ENCODE measurements at regions not wholly inside any gene's neighbourhood (a gene's known extent, or its start where the extent isn't known, plus 50 kb on each side); places are given as distances from the start of the nearest gene placed in this dataset.

- H3K4me3 Mint-ChIP-seq (ENCODE audit: unreplicated experiment), result no peak overlapping the region
- no peaks in the 10 kb centered on the region for H3K27me3 Mint-ChIP-seq (ENCODE audit: unreplicated experiment)
- no peak for DNase-seq (ENCODE audit: low spot score)
- no peak for TF ChIP-seq CTCF (IDR thresholded peaks at IDR 0.05; ENCODE audit: unreplicated experiment)
- H3K27ac Mint-ChIP-seq (ENCODE audit: unreplicated experiment), result no peak overlapping the region
- no peaks in the 10 kb centered on the region for H3K36me3 Mint-ChIP-seq (ENCODE audit: low read depth, unreplicated experiment)
- peaks cover 12% of the 10 kb centered on the region for H3K4me1 Mint-ChIP-seq (ENCODE audit: unreplicated experiment)
- no peaks in the 10 kb centered on the region for H3K9me3 Mint-ChIP-seq (ENCODE audit: unreplicated experiment)
Measured at GRCh38 chr18:6580401-6580800, 149.1 kb upstream of the ARHGAP28 start.

DNA sequence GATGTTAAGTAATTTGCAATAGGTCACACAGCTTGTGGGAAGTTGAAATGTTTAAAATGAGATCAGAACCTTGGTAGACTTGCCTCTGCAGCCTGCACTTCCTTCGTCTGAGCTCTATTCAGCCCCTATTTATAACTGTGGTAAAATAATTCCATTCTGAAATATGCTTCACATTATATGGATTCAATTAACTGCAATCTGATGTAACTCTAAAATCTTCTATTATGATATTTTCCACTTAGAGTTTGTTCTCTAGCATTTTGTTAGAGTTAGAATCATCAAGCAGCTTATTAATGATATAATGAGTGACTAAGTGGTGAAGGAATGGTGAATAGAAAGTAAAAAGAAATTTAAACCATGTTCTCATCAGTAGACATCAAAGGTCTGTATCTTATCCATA is 139.6 kb upstream of the ARHGAP28 start:
- no peak overlapping the region for H3K4me3 Mint-ChIP-seq (ENCODE audit: unreplicated experiment)
- H3K9me3 Mint-ChIP-seq (ENCODE audit: unreplicated experiment), result no peaks in the 10 kb centered on the region
- peaks cover 3% of the 10 kb centered on the region for H3K27me3 Mint-ChIP-seq (ENCODE audit: unreplicated experiment)
- H3K27ac Mint-ChIP-seq (ENCODE audit: unreplicated experiment), result no peak overlapping the region
- no peaks in the 10 kb centered on the region for H3K36me3 Mint-ChIP-seq (ENCODE audit: low read depth, unreplicated experiment)
- no peak for DNase-seq (ENCODE audit: low spot score)
- TF ChIP-seq CTCF (IDR thresholded peaks at IDR 0.05; ENCODE audit: unreplicated experiment), result no peak
- peaks cover 18% of the 10 kb centered on the region for H3K4me1 Mint-ChIP-seq (ENCODE audit: unreplicated experiment)

- peaks cover 18% of the 10 kb centered on the region for H3K4me1 Mint-ChIP-seq (ENCODE audit: unreplicated experiment)
Measured at GRCh38 chr18:6590326-6590725, 139.2 kb upstream of the ARHGAP28 start.

DNA sequence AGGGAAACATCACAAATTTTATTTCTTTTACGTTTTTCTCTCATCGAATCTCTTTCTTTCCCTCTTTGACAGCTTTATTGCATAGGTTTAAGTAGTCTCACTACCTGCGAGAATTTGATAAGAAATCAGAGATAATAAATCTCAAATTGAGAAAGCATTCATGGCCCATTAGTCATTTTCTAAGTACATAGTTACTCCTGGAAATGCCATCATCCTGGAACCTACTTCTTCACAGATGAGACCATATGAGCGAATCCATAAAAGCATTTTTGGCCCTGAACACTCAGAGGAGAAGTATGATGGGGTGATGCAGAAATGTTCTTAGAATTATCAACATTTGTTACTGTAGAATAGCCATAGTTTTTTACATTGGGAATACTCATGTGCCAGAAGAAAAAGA is 138.0 kb upstream of the ARHGAP28 start:
- Mint-ChIP-seq H3K27ac (ENCODE audit: unreplicated experiment) (no peak overlapping the region), H3K4me1 (ENCODE audit: unreplicated experiment) (peaks cover 18% of the 10 kb centered on the region), H3K36me3 (ENCODE audit: low read depth, unreplicated experiment) (no peaks in the 10 kb centered on the region), H3K4me3 (ENCODE audit: unreplicated experiment) (no peak overlapping the region), H3K27me3 (ENCODE audit: unreplicated experiment) (peaks cover 3% of the 10 kb centered on the region), H3K9me3 (ENCODE audit: unreplicated experiment) (no peaks in the 10 kb centered on the region)
- no peak for TF ChIP-seq CTCF (IDR thresholded peaks at IDR 0.05; ENCODE audit: unreplicated experiment)
- no peak for DNase-seq (ENCODE audit: low spot score)

More at GRCh38 chr18:6590326-6590725, 139.2 kb upstream of the ARHGAP28 start:
- H3K36me3 Mint-ChIP-seq (ENCODE audit: low read depth, unreplicated experiment), result no peaks in the 10 kb centered on the region
- no peak for DNase-seq (ENCODE audit: low spot score)
- TF ChIP-seq CTCF (IDR thresholded peaks at IDR 0.05; ENCODE audit: unreplicated experiment), result no peak
- peaks cover 3% of the 10 kb centered on the region for H3K27me3 Mint-ChIP-seq (ENCODE audit: unreplicated experiment)
- no peaks in the 10 kb centered on the region for H3K9me3 Mint-ChIP-seq (ENCODE audit: unreplicated experiment)
- no peak overlapping the region for H3K27ac Mint-ChIP-seq (ENCODE audit: unreplicated experiment)
- no peak overlapping the region for H3K4me3 Mint-ChIP-seq (ENCODE audit: unreplicated experiment)

DNA sequence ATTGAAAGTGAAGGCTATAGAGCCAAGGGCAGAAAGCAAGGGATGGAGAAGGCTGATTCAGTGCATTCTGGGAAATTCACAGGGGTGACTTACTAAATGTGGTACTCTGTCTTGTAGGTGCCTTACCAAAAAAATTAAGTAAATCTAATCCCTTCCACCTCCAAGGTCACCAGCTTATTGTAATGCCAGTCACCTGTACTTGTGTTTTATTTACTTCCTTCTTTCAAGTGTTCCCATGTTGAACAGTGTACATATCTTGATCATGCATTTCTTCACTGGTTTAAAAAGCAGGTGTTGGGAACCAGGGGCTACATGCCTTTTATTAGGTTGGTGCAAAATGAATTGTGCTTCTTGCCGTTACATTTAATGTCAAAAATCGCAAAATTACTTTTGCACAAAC is 137.0 kb upstream of the ARHGAP28 start:
- no peak overlapping the region for H3K27ac Mint-ChIP-seq (ENCODE audit: unreplicated experiment)
- DNase-seq (ENCODE audit: low spot score), result no peak
- no peak for TF ChIP-seq CTCF (IDR thresholded peaks at IDR 0.05; ENCODE audit: unreplicated experiment)
- no peaks in the 10 kb centered on the region for H3K9me3 Mint-ChIP-seq (ENCODE audit: unreplicated experiment)
- H3K4me1 Mint-ChIP-seq (ENCODE audit: unreplicated experiment), result peaks cover 18% of the 10 kb centered on the region
- peaks cover 3% of the 10 kb centered on the region for H3K27me3 Mint-ChIP-seq (ENCODE audit: unreplicated experiment)
- H3K36me3 Mint-ChIP-seq (ENCODE audit: low read depth, unreplicated experiment), result no peaks in the 10 kb centered on the region
- H3K4me3 Mint-ChIP-seq (ENCODE audit: unreplicated experiment), result no peak overlapping the region
